ENCODE measurements at regions not wholly inside any gene's neighbourhood (a gene's known extent, or its start where the extent isn't known, plus 50 kb on each side); places are given as distances from the start of the nearest gene placed in this dataset.
"Not testable (repeated sequence)": the region's sequence is repeated elsewhere in the genome, so short reads cannot be mapped to it uniquely, and the experiment has no call there.

GRCh38 chr3:160094562-160094961, 105.9 kb downstream of the IL12A start:
- DNase-seq (ENCODE audit: extremely low read depth, low read depth, low spot score): no peak

- no peak for DNase-seq (ENCODE audit: extremely low read depth, low read depth, low spot score)
These were observed 108.8 kb downstream of the IL12A start for GRCh38 chr3:160097478-160097877.

- no peak for DNase-seq (ENCODE audit: extremely low read depth, low read depth, low spot score)
These were observed 109.8 kb downstream of the IL12A start for GRCh38 chr3:160098261-160098908.

- no peak for DNase-seq (ENCODE audit: extremely low read depth, low read depth, low spot score)
These were observed 110.4 kb downstream of the IL12A start for GRCh38 chr3:160098926-160099626.

GRCh38 chr3:160099834-160100233, 111.2 kb downstream of the IL12A start:
- DNase-seq (ENCODE audit: extremely low read depth, low read depth, low spot score): no peak

- no peak for DNase-seq (ENCODE audit: extremely low read depth, low read depth, low spot score)
These were observed 112.0 kb downstream of the IL12A start for GRCh38 chr3:160100610-160101009.

- DNase-seq (ENCODE audit: extremely low read depth, low read depth, low spot score): not testable (repeated sequence)
These were observed 113.4 kb downstream of the IL12A start for GRCh38 chr3:160102001-160102400.

GRCh38 chr3:160103397-160103796, 114.8 kb downstream of the IL12A start:
- DNase-seq (ENCODE audit: extremely low read depth, low read depth, low spot score): no peak

- no peak for DNase-seq (ENCODE audit: extremely low read depth, low read depth, low spot score)
These were observed 117.4 kb downstream of the IL12A start for GRCh38 chr3:160105907-160106584.

- DNase-seq (ENCODE audit: extremely low read depth, low read depth, low spot score): no peak
These were observed 118.0 kb upstream of the C3orf80 start for GRCh38 chr3:160106905-160107861.

GRCh38 chr3:160108362-160108761, 116.9 kb upstream of the C3orf80 start:
- no peak for DNase-seq (ENCODE audit: extremely low read depth, low read depth, low spot score)

GRCh38 chr3:160112481-160112880, 112.7 kb upstream of the C3orf80 start:
- no peak for DNase-seq (ENCODE audit: extremely low read depth, low read depth, low spot score)

GRCh38 chr3:160112996-160113395, 112.2 kb upstream of the C3orf80 start:
- DNase-seq (ENCODE audit: extremely low read depth, low read depth, low spot score): no peak

GRCh38 chr3:160114355-160114995, 110.7 kb upstream of the C3orf80 start:
- DNase-seq (ENCODE audit: extremely low read depth, low read depth, low spot score): no peak

- no peak for DNase-seq (ENCODE audit: extremely low read depth, low read depth, low spot score)
These were observed 109.8 kb upstream of the C3orf80 start for GRCh38 chr3:160115387-160115786.

- DNase-seq (ENCODE audit: extremely low read depth, low read depth, low spot score): no peak
These were observed 101.0 kb upstream of the C3orf80 start for GRCh38 chr3:160124224-160124623.

- DNase-seq (ENCODE audit: extremely low read depth, low read depth, low spot score): peak; percentile 16
These were observed 100.0 kb upstream of the C3orf80 start for GRCh38 chr3:160125258-160125657.

- no peak for DNase-seq (ENCODE audit: extremely low read depth, low read depth, low spot score)
These were observed 99.2 kb upstream of the C3orf80 start for GRCh38 chr3:160126051-160126450.

- no peak for DNase-seq (ENCODE audit: extremely low read depth, low read depth, low spot score)
These were observed 98.5 kb upstream of the C3orf80 start for GRCh38 chr3:160126761-160127160.

- DNase-seq (ENCODE audit: extremely low read depth, low read depth, low spot score): no peak
These were observed 97.9 kb upstream of the C3orf80 start for GRCh38 chr3:160127308-160127707.
